GM23248 (cell line): ENCODE measurements at regions not wholly inside any gene's neighbourhood (a gene's known extent, or its start where the extent isn't known, plus 50 kb on each side); places are given as distances from the start of the nearest gene placed in this dataset.

Experiments used
- EZH2 ChIP-seq: fragments of 200-600 bp; sonication (generic); IDR thresholded peaks from 2 replicates; pipeline ENCODE4 v1.6.1; 2018; ENCODE audit warnings: antibody characterized with exemption, mild to moderate bottlenecking; ENCODE audit not compliant: insufficient read depth, poor library complexity, severe bottlenecking
- EZH2phosphoT487 ChIP-seq: fragments of 200-600 bp; sonication (generic); IDR thresholded peaks from 2 replicates; pipeline ENCODE4 v1.6.1; 2018; ENCODE audit warnings: antibody characterized with exemption, moderate library complexity, mild to moderate bottlenecking, low read depth; ENCODE audit not compliant: insufficient read depth

DNA sequence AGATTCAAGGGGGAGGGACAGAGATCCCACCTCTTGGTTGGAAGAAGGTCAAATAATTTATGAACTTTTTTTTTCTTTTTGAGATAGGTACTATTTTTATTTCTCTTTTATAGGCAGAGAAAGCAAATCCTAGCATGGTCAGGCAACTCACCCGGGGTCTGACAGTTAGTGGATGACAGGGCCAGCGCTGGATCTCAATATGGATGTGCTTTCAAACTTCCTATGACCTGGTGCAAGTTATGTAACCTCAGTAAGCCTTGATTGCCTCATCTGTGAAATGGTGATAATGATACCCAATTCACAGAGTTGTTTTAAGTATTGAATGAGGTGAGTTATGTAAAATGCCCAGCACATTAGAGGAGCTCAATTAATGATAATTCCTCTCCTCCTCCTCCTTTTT, 86.8 kb upstream of the MEF2A start:
- TF ChIP-seq EZH2phosphoT487 (no peak), EZH2 (no peak)
